ENCODE measurements at regions not wholly inside any gene's neighbourhood (a gene's known extent, or its start where the extent isn't known, plus 50 kb on each side); places are given as distances from the start of the nearest gene placed in this dataset.
"Not testable (repeated sequence)": the region's sequence is repeated elsewhere in the genome, so short reads cannot be mapped to it uniquely, and the experiment has no call there.

GRCh38 chr11:16606784-16607674, 131.4 kb upstream of the C11orf58 start:
- POLR2A ChIA-PET: no interaction called here

GRCh38 chr11:16605894-16606783, 132.3 kb upstream of the C11orf58 start:
- CTCF ChIA-PET: interaction anchor here (0.5 to 1.3 kb wide), 3 partner anchors 8 to 570 kb away, joined by 3 to 6 read pairs (median 3); no protein-coding TSS in a partner anchor
- POLR2A ChIA-PET: no interaction called here

More at GRCh38 chr11:16606784-16607674, 131.4 kb upstream of the C11orf58 start:
- CTCF ChIA-PET: interaction anchor here (0.5 to 1.1 kb wide), 2 partner anchors 12 to 571 kb away, joined by 3 read pairs; no protein-coding TSS in a partner anchor

GRCh38 chr11:16605389-16605893, 133.0 kb upstream of the C11orf58 start:
- POLR2A ChIA-PET: no interaction called here

GRCh38 chr11:16604794-16605388, 133.6 kb upstream of the C11orf58 start:
- ChIA-PET CTCF (interaction anchor here (1.3 kb wide), 1 partner anchor 9 kb away, joined by 6 read pairs; no protein-coding TSS in a partner anchor), POLR2A (no interaction called here)

More at GRCh38 chr11:16605389-16605893, 133.0 kb upstream of the C11orf58 start:
- CTCF ChIA-PET: interaction anchor here (1.1 to 1.3 kb wide), 2 partner anchors 8 to 10 kb away, joined by 3 to 6 read pairs; no protein-coding TSS in a partner anchor

- POLR2A ChIA-PET: no interaction called here
These were observed 134.3 kb upstream of the C11orf58 start for GRCh38 chr11:16603890-16604793.

GRCh38 chr11:16603245-16603644, 135.2 kb upstream of the C11orf58 start:
- ChIA-PET POLR2A (no interaction called here), CTCF (no interaction called here)

More at GRCh38 chr11:16603890-16604793, 134.3 kb upstream of the C11orf58 start:
- CTCF ChIA-PET: interaction anchor here (1.3 kb wide), 1 partner anchor 10 kb away, joined by 6 read pairs; no protein-coding TSS in a partner anchor

- ChIA-PET CTCF (no interaction called here), POLR2A (no interaction called here)
These were observed 139.5 kb upstream of the C11orf58 start for GRCh38 chr11:16598906-16599305.

- CTCF ChIA-PET: no interaction called here
These were observed 140.4 kb upstream of the C11orf58 start for GRCh38 chr11:16598032-16598431.

GRCh38 chr11:16596231-16596630, 142.2 kb upstream of the C11orf58 start:
- ChIA-PET CTCF (no interaction called here), POLR2A (no interaction called here)

More at GRCh38 chr11:16598032-16598431, 140.4 kb upstream of the C11orf58 start:
- POLR2A ChIA-PET: no interaction called here

GRCh38 chr11:16591157-16591556, 147.3 kb upstream of the C11orf58 start:
- ChIA-PET POLR2A (no interaction called here), CTCF (no interaction called here)

GRCh38 chr11:16587670-16588069, 150.8 kb upstream of the C11orf58 start:
- ChIA-PET POLR2A (no interaction called here), CTCF (no interaction called here)

GRCh38 chr11:16584569-16584968, 153.9 kb upstream of the C11orf58 start:
- POLR2A ChIA-PET: no interaction called here
- CTCF ChIA-PET: no interaction called here

GRCh38 chr11:16581078-16581477, 157.4 kb upstream of the C11orf58 start:
- CTCF ChIA-PET, POLR2A ChIA-PET: not testable (repeated sequence)

- ChIA-PET POLR2A (no interaction called here), CTCF (no interaction called here)
These were observed 161.0 kb upstream of the C11orf58 start for GRCh38 chr11:16577490-16577889.

- CTCF ChIA-PET, POLR2A ChIA-PET: not testable (repeated sequence)
These were observed 163.6 kb upstream of the C11orf58 start for GRCh38 chr11:16574889-16575288.

- CTCF ChIA-PET: no interaction called here
- POLR2A ChIA-PET: no interaction called here
These were observed 165.5 kb upstream of the C11orf58 start for GRCh38 chr11:16572945-16573344.

- CTCF ChIA-PET: no interaction called here
- POLR2A ChIA-PET: no interaction called here
These were observed 177.3 kb upstream of the C11orf58 start for GRCh38 chr11:16561150-16561549.

- ChIA-PET POLR2A (no interaction called here), CTCF (no interaction called here)
These were observed 180.0 kb upstream of the C11orf58 start for GRCh38 chr11:16558494-16558893.

- CTCF ChIA-PET: no interaction called here
- POLR2A ChIA-PET: no interaction called here
These were observed 182.5 kb upstream of the C11orf58 start for GRCh38 chr11:16555956-16556355.

Data from activated CD8-positive, alpha-beta memory T cell treated with anti-CD3 and anti-CD28 coated beads for 36 hours (primary cell).